GM12801 (cell line): ENCODE measurements at regions not wholly inside any gene's neighbourhood (a gene's known extent, or its start where the extent isn't known, plus 50 kb on each side); places are given as distances from the start of the nearest gene placed in this dataset.

Source experiments
- TF ChIP-seq, protein P1 (sequence below): IDR thresholded peaks from one replicate; pipeline ENCODE4 v1.5.1; 2011; ENCODE audit warnings: control low read depth; ENCODE audit not compliant: insufficient read length; ENCODE audit errors: extremely low read depth

DNA sequence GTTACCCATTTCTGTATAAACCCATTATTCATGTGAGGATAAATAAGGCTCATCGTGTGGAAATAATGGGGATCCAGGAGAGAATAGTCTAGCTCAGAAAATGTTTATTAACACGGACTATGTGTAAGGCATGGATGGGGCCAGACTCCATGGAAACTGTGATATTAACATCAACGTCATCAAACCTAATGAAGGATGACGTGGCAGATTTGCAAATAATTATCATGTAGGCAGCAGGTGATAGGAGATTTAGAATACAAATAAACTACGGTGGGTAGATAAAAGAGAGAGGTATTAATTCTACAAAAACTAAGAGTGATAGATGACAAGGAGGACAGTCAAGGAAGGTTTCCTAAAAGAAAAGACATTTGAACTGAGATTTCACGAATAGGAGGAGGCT is 592.2 kb downstream of the REEP3 start:
- TF ChIP-seq, protein P1, sequence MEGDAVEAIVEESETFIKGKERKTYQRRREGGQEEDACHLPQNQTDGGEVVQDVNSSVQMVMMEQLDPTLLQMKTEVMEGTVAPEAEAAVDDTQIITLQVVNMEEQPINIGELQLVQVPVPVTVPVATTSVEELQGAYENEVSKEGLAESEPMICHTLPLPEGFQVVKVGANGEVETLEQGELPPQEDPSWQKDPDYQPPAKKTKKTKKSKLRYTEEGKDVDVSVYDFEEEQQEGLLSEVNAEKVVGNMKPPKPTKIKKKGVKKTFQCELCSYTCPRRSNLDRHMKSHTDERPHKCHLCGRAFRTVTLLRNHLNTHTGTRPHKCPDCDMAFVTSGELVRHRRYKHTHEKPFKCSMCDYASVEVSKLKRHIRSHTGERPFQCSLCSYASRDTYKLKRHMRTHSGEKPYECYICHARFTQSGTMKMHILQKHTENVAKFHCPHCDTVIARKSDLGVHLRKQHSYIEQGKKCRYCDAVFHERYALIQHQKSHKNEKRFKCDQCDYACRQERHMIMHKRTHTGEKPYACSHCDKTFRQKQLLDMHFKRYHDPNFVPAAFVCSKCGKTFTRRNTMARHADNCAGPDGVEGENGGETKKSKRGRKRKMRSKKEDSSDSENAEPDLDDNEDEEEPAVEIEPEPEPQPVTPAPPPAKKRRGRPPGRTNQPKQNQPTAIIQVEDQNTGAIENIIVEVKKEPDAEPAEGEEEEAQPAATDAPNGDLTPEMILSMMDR: no peak

DNA sequence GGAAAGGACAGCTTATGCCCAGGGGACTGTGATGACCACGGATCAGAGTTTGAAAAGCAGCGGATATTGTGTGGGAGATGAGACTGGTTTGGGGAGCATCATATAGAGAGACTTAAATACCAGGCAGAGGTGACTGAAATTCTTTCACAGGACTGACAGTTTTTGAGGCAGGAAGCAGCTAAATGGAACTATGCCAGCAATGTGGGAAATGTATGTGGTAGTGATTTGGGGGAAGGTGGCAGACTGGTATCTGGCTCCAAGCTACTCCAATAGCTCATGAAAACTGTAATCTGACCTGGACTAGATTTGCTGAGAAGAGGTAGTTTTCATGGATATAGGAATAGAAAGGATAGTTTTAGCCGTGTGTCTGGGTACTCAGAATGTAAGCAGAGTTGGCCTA is 592.6 kb downstream of the REEP3 start:
- TF ChIP-seq, protein P1: no peak

DNA sequence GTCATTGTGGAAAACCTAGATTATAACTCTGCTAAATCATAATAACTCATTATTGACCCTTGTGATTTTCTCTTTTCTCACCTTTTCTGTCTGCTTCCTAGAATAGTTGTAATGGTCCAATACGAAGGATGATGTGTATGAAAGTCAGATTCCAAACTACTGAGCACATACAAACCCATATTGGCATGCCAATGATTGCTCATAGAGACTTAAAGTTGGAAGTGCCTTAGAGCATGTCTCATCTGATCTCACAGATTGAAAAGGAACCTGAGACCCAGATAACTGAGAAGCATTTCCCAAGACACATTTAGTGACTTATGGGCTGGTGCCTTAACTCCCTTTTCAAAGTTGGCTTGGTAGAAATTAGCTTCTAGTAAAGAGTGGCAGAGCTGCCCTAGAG is 594.3 kb downstream of the REEP3 start:
- TF ChIP-seq, protein P1: no peak

DNA sequence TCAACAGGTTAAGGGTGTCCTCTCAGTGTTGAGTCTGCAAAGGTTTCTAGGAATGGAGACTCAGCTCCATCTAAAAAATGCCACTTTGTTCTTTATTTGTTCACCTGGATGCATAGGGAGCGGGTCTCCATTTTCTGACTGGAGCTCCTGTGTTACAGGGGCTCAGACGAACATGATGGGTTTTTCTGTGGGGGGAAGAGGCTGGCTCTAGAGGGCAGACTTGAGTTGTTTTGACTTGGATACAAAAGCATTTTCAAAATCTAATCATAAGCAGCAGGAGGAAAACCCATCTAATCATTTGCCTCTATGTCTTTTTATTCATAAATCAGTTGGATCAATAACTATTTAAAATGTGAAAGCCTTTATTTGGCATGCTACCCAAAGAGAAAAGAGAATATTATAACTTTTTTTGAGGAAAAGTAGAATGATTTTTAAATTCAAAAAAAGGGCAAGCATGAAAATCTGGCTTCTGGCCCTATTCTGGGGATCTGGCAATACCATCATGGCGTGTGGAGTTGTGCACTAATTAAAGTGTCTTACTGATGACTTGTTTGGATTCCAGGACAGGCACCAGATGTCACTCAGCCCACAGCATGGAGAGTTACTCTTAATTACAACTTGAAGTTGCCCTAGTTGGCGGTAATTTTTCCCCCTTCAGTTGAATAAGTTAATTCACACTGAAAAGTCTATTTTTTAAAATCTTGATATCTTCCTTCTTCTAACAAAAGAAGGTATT is 594.9 kb downstream of the REEP3 start:
- TF ChIP-seq, protein P1: no peak

DNA sequence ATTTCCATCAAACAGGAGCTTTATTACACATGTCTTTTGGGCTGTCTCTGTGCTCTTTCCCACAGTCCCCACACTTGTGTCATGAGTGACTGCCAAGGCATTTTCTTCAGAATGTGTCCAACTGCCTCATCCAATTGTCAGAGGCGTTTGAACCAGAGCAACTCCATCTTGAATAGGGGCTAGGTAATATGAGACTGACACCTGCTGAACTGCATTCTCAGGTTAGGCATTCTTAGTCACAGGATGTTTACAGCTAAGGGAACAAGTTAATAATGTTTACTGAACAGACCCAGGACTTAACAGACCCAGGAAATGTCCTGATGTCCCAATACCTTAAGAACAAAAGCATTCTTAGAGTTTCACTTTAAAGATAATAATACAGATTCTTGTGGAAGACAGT is 595.5 kb downstream of the REEP3 start:
- TF ChIP-seq, protein P1: no peak

DNA sequence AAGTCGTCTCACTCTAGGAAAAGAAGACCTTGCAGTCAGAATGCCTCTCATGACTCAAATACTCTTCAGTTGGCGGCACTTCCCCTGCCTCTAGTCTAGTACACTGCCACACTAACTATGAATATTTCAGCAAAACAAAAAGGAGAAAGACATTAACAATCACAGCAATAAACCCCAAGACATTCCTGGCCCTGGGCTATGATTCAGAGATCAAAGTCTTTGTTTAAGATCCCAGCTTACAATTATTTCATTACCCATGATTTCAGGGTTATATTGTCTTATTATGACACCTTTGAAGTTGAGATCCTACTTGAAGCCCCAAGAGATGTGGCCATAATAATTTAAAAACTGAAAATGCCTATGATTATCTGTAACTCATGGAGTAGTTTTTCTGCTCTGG is 597.5 kb downstream of the REEP3 start:
- TF ChIP-seq, protein P1: no peak

DNA sequence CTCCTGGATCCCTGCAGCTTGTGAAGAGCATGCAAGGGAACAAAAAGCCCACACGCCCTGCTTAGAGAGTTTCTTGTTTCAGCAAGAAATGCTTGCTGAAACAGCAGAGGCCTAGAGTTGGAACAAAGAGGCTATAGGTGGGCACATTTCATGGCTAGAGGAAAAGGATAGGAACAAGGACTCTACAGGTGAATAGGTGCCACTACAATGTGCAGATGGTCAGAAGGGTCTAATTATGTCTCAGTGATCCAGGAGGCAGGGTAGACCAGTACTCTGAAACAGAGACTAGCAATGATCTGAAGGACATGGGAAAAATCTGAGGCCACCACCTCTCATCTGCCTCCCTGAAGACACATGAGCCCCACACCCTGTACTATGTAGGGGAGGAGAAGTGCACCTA is 609.0 kb downstream of the REEP3 start:
- TF ChIP-seq, protein P1: no peak

DNA sequence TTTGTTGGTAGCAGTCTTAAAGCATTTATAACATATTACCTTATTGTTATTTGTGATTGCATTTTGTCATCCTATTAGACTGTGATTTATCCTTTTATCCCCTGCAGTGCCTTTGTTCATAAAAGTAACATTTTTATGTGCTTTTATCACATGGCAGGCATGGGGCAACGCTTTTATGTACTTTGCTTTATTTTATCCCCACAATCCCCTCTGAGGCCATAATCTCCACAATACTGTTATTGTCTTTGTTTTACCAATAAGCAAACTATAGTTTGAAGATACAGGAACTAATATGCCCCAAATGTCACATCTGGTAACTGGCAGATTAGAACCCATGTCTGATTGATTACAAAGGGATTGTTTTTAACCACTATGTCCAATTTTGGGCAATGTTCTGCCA is 613.5 kb downstream of the REEP3 start:
- TF ChIP-seq, protein P1: no peak
